GM23248 (cell line): ENCODE measurements at regions not wholly inside any gene's neighbourhood (a gene's known extent, or its start where the extent isn't known, plus 50 kb on each side); places are given as distances from the start of the nearest gene placed in this dataset.

Source experiments
- EZH2 ChIP-seq: fragments of 200-600 bp; sonication (generic); IDR thresholded peaks from 2 replicates; pipeline ENCODE4 v1.6.1; 2018; ENCODE audit warnings: antibody characterized with exemption, mild to moderate bottlenecking; ENCODE audit not compliant: insufficient read depth, poor library complexity, severe bottlenecking
- EZH2phosphoT487 ChIP-seq: fragments of 200-600 bp; sonication (generic); IDR thresholded peaks from 2 replicates; pipeline ENCODE4 v1.6.1; 2018; ENCODE audit warnings: antibody characterized with exemption, moderate library complexity, mild to moderate bottlenecking, low read depth; ENCODE audit not compliant: insufficient read depth

DNA sequence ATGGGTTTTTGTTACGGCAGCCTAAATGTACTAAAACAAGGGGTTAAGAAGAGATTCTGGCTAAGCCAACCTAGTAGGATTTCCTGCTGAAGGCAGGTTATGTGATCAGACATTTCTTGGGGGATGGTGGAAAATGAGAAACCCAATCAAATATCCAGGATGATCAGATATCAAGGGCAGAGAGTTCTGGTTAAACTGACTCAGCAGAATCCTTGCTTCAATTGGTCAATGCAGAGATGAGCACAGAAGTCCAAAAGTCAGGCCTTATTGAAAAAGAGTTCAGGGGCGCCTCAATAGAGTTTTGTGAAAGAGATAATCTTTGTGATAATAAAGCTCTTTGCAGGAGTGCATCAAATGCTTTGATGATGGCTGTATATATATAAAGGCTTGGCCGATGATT lies 237.1 kb downstream of the AMY1C start:
- TF ChIP-seq EZH2 (no peak), EZH2phosphoT487 (no peak)
